ENCODE measurements at regions not wholly inside any gene's neighbourhood (a gene's known extent, or its start where the extent isn't known, plus 50 kb on each side); places are given as distances from the start of the nearest gene placed in this dataset.

- TF ChIP-seq CTCF (IDR thresholded peaks at IDR 0.05; ENCODE audit: poor library complexity) (no peak), EZH2phosphoT487 (IDR thresholded peaks at IDR 0.05; ENCODE audit: low read depth, severe bottlenecking, unreplicated experiment) (no peak)
Observed at GRCh38 chr2:128441341-128442052, 122.8 kb upstream of the HS6ST1 start.
